ENCODE measurements at regions not wholly inside any gene's neighbourhood (a gene's known extent, or its start where the extent isn't known, plus 50 kb on each side); places are given as distances from the start of the nearest gene placed in this dataset.
"Not testable (repeated sequence)": the region's sequence is repeated elsewhere in the genome, so short reads cannot be mapped to it uniquely, and the experiment has no call there.

DNA sequence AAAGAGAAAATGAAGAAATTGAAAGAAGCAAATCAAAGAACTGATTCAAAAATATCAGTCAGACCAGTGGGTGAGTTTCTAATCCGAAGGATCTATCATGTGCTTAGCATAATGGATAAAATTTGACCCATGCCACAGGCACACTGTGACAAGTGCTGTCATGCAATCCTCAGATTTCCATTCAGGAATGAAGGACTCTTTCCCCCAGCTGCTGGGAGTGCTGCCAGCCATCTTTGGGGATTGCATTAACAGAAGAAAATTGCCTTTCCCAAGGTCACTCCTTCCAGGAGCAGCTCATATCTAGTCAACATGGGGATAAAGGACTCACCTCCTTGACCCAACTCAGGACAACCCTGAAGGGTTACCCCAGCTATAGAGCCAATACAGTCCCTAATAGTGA lies 316.7 kb upstream of the TBX18 start:
- DNase-seq (ENCODE audit: low spot score): no peak

GRCh38 chr6:85079761-85080160 lies 315.4 kb upstream of the TBX18 start:
- DNase-seq (ENCODE audit: low spot score): no peak

DNA sequence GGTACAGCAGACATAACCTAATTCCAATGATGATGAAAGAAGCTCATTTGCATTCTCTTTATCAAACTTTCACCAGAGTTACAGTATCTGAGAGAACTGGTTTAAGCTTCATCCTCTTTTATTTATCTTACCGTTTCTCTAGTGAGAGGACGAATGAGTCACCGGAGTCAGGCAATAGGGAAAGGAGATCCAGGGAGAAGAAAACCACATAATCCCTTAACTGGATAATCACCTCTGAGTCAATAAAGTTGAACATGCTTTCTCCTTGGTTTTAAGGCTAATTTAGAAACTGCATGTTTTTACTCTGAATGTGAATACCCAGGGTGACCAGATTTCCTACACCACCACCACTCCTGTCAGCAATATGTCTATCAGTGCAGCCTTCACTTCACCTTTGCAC lies 313.7 kb upstream of the TBX18 start:
- peak; percentile 62 for DNase-seq (ENCODE audit: low spot score)

- DNase-seq (ENCODE audit: low spot score): no peak
These were observed 312.7 kb upstream of the TBX18 start for GRCh38 chr6:85077098-85077497.

- not testable (repeated sequence) for DNase-seq (ENCODE audit: low spot score)
These were observed 307.4 kb upstream of the TBX18 start for GRCh38 chr6:85071845-85072244.

GRCh38 chr6:85069577-85069976 lies 305.2 kb upstream of the TBX18 start:
- DNase-seq (ENCODE audit: low spot score): no peak

GRCh38 chr6:85068221-85068620 lies 303.8 kb upstream of the TBX18 start:
- DNase-seq (ENCODE audit: low spot score): no peak

DNA sequence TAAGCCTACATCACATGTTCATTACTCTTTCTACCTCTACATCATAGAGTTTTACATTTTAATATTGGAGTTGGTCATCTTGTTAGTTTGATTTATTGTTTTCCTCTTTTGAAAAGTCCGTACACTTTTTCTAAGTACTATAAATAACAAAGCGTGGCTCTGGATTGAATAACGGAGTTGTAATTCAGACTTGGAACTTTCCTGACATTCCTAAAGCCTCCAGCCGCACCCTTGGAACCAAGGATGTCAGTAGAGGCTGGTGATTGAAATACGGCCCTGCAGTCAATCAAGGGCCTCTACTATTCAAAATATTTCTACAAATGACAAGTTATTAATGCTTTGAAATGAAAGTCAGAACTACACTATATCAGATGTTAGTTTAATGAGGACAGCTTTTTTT lies 301.9 kb upstream of the TBX18 start:
- no peak for DNase-seq (ENCODE audit: low spot score)

DNA sequence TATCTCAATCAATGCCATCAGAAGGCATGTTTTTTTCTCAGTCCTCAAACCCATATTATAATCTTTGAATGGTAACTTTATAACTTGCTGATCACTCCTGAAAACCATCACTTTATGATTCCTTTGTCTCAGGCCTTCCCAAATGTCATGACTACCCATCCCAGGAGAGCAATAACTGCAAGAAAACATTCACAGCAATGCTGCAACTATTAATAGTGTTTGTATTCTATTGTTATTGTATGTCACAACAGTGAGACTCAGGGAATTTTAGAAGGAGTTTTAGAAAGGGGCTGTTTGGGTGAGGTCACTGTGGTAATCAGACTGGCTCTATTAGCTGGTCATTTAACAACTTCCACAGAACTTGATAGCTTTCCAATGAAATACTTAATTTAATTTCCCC lies 301.4 kb upstream of the TBX18 start:
- DNase-seq (ENCODE audit: low spot score): no peak

DNA sequence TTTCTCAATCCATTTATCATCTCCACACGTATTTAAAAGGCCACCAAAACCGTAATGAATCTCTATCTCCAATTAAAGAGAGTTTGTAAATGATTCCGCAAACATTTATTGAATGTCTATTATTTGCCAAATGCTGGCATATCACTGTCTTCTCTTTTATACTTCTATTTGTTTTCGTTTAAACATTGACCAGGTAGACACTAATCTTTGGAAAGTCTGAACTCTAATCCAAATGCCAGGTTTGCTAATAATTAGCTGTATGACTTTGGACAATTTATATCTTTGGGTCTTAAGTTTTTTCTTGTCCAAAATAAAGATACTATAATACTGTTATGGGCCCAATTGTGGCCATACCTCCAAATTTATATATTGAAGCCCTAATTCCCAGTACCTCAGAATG lies 299.2 kb upstream of the TBX18 start:
- DNase-seq (ENCODE audit: low spot score): no peak

GRCh38 chr6:85062884-85063283 lies 298.5 kb upstream of the TBX18 start:
- DNase-seq (ENCODE audit: low spot score): no peak

- DNase-seq (ENCODE audit: low spot score): no peak
These were observed 294.4 kb upstream of the TBX18 start for GRCh38 chr6:85058806-85059205.

GRCh38 chr6:85050149-85050548 lies 285.8 kb upstream of the TBX18 start:
- no peak for DNase-seq (ENCODE audit: low spot score)

- DNase-seq (ENCODE audit: low spot score): no peak
These were observed 284.9 kb upstream of the TBX18 start for GRCh38 chr6:85049282-85049681.

DNA sequence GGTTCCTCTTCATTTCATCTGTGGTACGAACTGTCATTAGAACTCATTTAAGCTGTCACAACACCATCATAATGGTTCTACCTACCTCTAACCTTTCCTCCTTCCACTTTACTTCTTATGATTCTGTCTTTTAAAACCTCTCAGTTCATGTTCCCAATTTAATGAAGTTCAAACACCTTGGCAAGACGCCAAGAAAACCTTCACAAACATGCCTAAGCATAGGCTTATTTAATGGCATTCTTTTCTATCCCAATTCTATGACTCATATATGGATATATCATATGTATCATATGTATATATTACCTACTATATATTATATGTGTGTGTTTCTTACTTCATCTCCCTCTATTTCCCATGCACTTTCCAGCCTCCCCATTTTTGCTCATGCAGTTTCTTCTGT lies 283.4 kb upstream of the TBX18 start:
- DNase-seq (ENCODE audit: low spot score): no peak

GRCh38 chr6:85045767-85046166 lies 281.4 kb upstream of the TBX18 start:
- not testable (repeated sequence) for DNase-seq (ENCODE audit: low spot score)

DNA sequence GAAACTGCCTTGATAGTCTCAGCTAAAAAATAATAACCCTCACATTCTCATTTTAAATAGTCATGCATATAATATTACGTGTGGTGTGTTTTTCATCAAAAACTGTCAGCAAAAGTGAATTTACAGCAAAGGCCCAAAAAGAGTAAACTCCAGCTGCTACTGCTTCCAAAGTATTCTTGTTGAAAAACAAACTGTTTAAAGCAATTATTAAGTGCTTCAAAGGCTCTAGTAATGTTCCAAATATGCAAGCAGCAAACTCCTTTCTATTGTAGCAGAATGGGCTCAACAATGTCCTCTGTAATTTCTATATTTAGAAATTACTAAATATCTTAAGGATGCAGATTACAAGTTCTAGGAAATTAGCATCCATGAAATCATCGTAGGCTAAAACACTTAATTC lies 280.0 kb upstream of the TBX18 start:
- DNase-seq (ENCODE audit: low spot score): no peak

DNA sequence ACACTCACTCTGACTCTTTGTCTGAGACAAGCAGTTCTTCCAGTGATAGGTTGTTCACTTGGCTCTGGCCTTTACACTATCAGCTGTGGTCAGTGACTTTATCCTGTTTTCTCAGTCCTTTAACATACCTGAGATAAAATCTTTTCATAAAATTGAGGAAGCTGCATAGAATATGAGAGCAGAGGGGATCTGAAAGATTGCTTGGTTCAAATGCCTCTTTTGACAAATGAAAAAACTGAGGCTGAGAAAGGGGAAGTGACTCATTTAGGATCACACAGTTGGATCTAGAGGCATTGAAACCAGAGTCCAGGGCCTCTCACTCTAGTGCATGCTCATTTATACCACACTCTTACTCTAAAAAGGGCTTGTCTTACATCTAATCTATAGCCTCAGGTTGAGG lies 277.0 kb upstream of the TBX18 start:
- no peak for DNase-seq (ENCODE audit: low spot score)

GRCh38 chr6:85037221-85037620 lies 272.8 kb upstream of the TBX18 start:
- DNase-seq (ENCODE audit: low spot score): no peak

DNA sequence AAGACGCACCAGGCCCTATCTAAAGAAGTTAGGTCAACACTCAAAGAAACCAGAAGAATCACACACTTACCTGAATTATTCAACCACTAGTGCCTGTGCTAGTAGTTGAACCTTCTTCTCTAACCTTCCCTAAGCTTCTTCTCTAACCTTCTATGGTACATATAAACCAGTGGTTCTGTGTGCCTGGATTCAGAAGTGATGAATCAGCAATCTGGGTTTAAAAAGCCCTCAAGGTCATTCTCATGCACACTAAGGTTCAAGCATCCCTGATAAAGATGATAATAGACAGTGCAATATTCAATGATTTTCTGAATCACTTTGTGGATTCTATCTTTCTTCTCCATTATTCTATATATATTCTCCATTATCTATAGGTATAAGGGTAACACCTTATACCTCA lies 271.4 kb upstream of the TBX18 start:
- DNase-seq (ENCODE audit: low spot score): no peak

DNA sequence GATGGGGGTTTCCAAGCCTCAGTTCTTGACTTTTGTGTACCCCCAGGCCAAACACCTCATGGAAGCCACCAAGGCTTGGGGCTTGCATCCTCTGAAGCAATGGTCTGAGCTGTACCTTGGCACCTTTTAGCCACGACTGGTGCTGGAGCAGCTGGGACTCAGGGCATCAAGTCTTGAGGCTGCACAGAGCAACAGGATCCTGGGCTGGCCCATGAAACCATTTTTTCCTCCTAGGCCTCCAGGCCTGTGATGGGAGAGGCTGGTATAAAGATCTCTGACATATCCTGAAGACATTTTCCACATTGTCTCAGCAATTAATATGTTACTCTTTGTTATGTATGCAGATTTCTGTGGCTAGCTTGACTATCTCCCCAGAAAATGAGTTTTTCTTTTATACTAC lies 269.1 kb upstream of the TBX18 start:
- no peak for DNase-seq (ENCODE audit: low spot score)

GRCh38 chr6:85026021-85026420 lies 261.6 kb upstream of the TBX18 start:
- DNase-seq (ENCODE audit: low spot score): no peak

- no peak for DNase-seq (ENCODE audit: low spot score)
These were observed 259.3 kb upstream of the TBX18 start for GRCh38 chr6:85023721-85024120.

DNA sequence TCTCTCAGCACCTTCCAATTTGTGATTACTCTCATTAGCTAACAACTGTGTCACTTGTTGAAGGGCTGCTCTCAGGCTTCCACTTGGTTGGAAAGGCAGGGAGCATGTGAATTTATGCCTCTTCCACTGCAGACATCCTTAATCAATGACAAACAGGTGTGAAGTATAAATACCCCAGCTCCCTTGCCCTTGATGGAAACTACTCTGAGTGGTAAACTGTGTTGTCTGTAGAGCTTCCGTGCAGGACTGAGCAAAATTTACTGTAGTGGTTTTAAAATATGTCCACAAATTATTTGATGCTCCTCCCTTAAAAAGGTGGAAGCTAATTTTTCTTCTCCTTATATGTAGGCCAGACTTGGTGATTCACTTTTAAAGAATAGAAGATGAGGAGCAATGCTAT lies 253.0 kb upstream of the TBX18 start:
- no peak for DNase-seq (ENCODE audit: low spot score)

- DNase-seq (ENCODE audit: low spot score): no peak
These were observed 252.3 kb upstream of the TBX18 start for GRCh38 chr6:85016726-85017125.

Measured in RKO (cell line).